Gastrocnemius medialis (tissue), 4 donors: ENCODE measurements at regions not wholly inside any gene's neighbourhood (a gene's known extent, or its start where the extent isn't known, plus 50 kb on each side); places are given as distances from the start of the nearest gene placed in this dataset.

Experiments used
- ATAC-seq, 2 donors: fragments of 150-250 bp; one replicate each; pipeline ENCODE4 v1.9.1; 2016
- DNase-seq, 2 donors: peaks; one replicate each; pipeline ENCODE4 v3.0.0-alpha.2; 2019
- H3K27ac ChIP-seq, 4 donors: fragments of 200-600 bp; sonication (generic); 1 replicate in 1 of 4; 2 replicates in 3 of 4; pipeline ENCODE4 v1.5.1; 2016 to 2018; ENCODE audit warnings: mild to moderate bottlenecking in 2 of 4, moderate library complexity in 1 of 4
- H3K27me3 ChIP-seq, 3 donors: fragments of 200-600 bp; sonication (generic) in 2 of 3; 1 replicate in 1 of 3; 2 replicates in 2 of 3; pipeline versions ENCODE4 v1.5.1 to v1.6.0; 2016 to 2019; ENCODE audit warnings: mild to moderate bottlenecking in 1 of 3, moderate library complexity in 1 of 3
- H3K36me3 ChIP-seq, 2 donors: fragments of 200-600 bp; sonication (generic) in 1 of 2; one replicate each; pipeline ENCODE4 v1.5.1; 2017 to 2018
- H3K4me1 ChIP-seq, 2 donors: fragments of 200-600 bp; sonication (generic) in 1 of 2; one replicate each; pipeline ENCODE4 v1.5.1; 2016 to 2017; ENCODE audit warnings: mild to moderate bottlenecking in 2 of 2
- H3K4me3 ChIP-seq, 4 donors: fragments of 200-600 bp; sonication (generic) in 3 of 4; 1 replicate in 1 of 4; 2 replicates in 3 of 4; pipeline ENCODE4 v1.5.1; 2016 to 2019; ENCODE audit warnings: mild to moderate bottlenecking in 2 of 4
- H3K9me3 ChIP-seq, 3 donors: fragments of 200-600 bp; sonication (generic) in 2 of 3; 1 replicate in 1 of 3; 2 replicates in 2 of 3; pipeline ENCODE4 v1.5.1; 2016 to 2019
- POLR2A ChIP-seq, 2 donors: fragments of 450-650 bp; IDR thresholded peaks; one replicate each; pipeline ENCODE4 v1.6.1; 2017; ENCODE audit warnings: antibody characterized with exemption in 2 of 2, mild to moderate bottlenecking in 2 of 2, moderate library complexity in 2 of 2
- in situ Hi-C, 4 donors: fragments of 200-750 bp; cut with MboI; loops; one replicate each; pipeline versions ENCODE4 v1.15.0 to v1.8.0; 2017; ENCODE audit warnings: low sequenced_read_pairs in 4 of 4
- intact Hi-C: fragments of 100-400 bp; cut with DNase I; formaldehyde crosslinking; loops from one replicate; pipeline ENCODE4 v1.15.1; 2023; ENCODE audit warnings: low total_unique reads
- TF ChIP-seq, protein P1 (sequence below), 5 experiments: fragments of 450-650 bp in 3 of 5; fragments of 200-600 bp in 2 of 5; sonication (generic) in 2 of 5; IDR thresholded peaks in 4 of 5; conservative IDR thresholded peaks in 1 of 5; 1 replicate in 4 of 5; 2 replicates in 1 of 5; pipeline ENCODE4 v1.5.1; 2016 to 2019; ENCODE audit warnings: antibody characterized with exemption in 5 of 5, mild to moderate bottlenecking in 3 of 5, moderate library complexity in 3 of 5

DNA sequence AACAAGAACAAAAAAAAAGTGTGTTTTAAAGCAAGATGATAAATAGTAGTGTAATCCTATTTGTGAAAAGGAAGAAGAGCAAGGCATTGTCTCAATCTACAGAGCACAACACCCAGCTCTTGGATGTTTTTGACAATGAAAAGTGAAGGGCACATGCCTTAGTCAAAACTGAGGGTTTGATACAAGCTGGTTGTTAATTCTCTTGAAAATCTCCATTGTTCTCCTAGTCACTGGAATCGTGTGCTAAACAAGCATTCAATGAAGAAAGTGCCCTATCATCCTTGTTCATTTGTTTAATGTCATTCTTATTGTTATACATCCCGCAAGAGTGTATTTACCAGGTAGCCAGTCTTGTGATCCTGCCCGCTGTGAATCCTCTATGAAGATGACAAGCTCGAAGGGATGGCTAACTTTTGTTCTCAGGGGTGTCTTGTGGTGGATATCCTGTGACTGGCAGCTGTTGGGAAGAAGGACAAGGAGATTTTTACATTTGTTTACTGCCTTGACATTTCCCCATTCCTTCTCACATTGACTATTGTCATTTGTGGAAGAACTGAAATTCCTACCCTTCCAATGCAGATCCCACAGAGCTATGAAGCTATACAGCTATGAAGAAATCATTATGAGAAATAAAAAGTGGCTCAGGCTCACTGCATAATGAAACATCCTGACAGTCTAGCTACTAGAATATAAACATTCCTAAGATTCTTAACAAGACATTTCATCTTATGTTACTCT is 175.9 kb downstream of the VGLL3 start:
- DNase-seq, result no peak
- H3K4me1 ChIP-seq, result no peaks in the 10 kb centered on the region
- no peak for TF ChIP-seq POLR2A (IDR thresholded peaks at IDR 0.05)
- TF ChIP-seq, protein P1, sequence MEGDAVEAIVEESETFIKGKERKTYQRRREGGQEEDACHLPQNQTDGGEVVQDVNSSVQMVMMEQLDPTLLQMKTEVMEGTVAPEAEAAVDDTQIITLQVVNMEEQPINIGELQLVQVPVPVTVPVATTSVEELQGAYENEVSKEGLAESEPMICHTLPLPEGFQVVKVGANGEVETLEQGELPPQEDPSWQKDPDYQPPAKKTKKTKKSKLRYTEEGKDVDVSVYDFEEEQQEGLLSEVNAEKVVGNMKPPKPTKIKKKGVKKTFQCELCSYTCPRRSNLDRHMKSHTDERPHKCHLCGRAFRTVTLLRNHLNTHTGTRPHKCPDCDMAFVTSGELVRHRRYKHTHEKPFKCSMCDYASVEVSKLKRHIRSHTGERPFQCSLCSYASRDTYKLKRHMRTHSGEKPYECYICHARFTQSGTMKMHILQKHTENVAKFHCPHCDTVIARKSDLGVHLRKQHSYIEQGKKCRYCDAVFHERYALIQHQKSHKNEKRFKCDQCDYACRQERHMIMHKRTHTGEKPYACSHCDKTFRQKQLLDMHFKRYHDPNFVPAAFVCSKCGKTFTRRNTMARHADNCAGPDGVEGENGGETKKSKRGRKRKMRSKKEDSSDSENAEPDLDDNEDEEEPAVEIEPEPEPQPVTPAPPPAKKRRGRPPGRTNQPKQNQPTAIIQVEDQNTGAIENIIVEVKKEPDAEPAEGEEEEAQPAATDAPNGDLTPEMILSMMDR (IDR thresholded peaks at IDR 0.05 in 4 of 5, conservative IDR thresholded peaks at IDR 0.05 in 1 of 5), result no peak
- ATAC-seq, result no peak
- H3K9me3 ChIP-seq, result no peaks in the 10 kb centered on the region
- H3K27me3 ChIP-seq, result no peaks in the 10 kb centered on the region
- H3K4me3 ChIP-seq, result no peak overlapping the region
- intact Hi-C loops, result no loop called here
- H3K36me3 ChIP-seq, result no peaks in the 10 kb centered on the region
- H3K27ac ChIP-seq, result no peak overlapping the region
- in situ Hi-C loops, result no loop called here

DNA sequence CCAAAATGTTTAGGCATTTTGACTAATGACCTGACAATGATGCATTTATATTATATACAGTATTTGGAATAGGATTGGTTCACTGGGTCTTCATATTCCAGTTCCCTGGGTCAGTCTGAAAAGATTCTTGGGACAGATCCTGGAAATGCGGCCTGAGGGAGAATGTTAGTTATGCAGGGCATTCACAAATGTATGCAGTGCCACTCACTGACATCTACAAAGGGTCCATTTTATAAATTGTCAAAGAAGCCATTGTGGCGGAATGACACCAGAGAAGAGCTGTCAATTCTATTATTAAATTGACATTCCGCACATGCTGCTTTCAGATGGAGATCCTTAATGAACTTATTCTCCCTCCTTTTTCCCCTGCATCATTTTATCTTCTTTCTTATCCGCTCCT is 176.6 kb downstream of the VGLL3 start:
- in situ Hi-C loops (no loop called here), intact Hi-C loops (no loop called here)
- Histone ChIP-seq H3K4me3 (no peak overlapping the region), H3K36me3 (no peaks in the 10 kb centered on the region), H3K4me1 (no peaks in the 10 kb centered on the region), H3K27me3 (no peaks in the 10 kb centered on the region), H3K27ac (no peak overlapping the region), H3K9me3 (no peaks in the 10 kb centered on the region)
- no peak for DNase-seq
- no peak for TF ChIP-seq POLR2A (IDR thresholded peaks at IDR 0.05)
- TF ChIP-seq, protein P1 (IDR thresholded peaks at IDR 0.05 in 4 of 5, conservative IDR thresholded peaks at IDR 0.05 in 1 of 5), result no peak
- no peak for ATAC-seq

DNA sequence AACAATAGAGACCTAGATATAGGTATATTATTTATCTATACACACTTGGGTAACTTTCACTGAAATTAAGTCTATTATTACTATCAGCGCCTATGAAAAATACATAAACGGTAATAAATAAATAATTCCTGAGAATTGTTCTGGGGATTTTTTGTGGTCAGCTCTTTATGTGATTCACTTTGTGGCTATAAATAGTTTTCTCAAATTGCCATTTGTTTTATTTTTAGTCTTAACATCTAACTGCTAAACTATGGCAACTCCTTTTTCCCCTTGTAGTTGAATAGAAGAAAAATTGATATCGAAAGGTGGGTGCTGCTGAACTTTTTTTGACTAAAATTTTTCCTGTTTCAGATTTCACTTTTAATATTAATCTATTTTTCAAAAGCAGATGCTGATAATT is 189.0 kb downstream of the VGLL3 start:
- no peaks in the 10 kb centered on the region for H3K9me3 ChIP-seq
- H3K27me3 ChIP-seq, result no peaks in the 10 kb centered on the region
- no peak overlapping the region for H3K4me3 ChIP-seq
- intact Hi-C loops (no loop called here), in situ Hi-C loops (no loop called here)
- TF ChIP-seq, protein P1 (IDR thresholded peaks at IDR 0.05 in 4 of 5, conservative IDR thresholded peaks at IDR 0.05 in 1 of 5), result no peak
- no peak for DNase-seq
- no peak for ATAC-seq
- H3K36me3 ChIP-seq, result no peaks in the 10 kb centered on the region
- no peak overlapping the region for H3K27ac ChIP-seq
- no peaks in the 10 kb centered on the region for H3K4me1 ChIP-seq

DNA sequence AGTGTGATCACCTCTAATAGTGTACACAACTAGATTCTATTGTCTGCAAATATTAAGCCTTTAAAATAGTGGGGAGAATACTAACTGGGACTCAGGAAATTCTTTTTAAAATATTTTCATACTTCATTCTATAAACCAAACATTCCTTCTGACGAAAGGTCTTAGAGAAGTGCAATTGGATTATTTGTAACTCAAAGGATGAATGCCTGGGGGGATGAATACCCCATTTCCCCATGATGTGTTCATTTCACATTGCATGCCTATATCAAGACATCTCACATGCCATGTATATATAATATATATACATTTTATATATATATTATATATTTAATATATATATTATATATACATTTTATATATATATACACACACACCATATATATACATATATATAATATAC is 189.9 kb downstream of the VGLL3 start:
- H3K4me1 ChIP-seq, result no peaks in the 10 kb centered on the region
- H3K9me3 ChIP-seq, result no peaks in the 10 kb centered on the region
- no peaks in the 10 kb centered on the region for H3K36me3 ChIP-seq
- no peak overlapping the region for H3K4me3 ChIP-seq
- ATAC-seq (no peak), DNase-seq (no peak)
- TF ChIP-seq, protein P1 (IDR thresholded peaks at IDR 0.05 in 4 of 5, conservative IDR thresholded peaks at IDR 0.05 in 1 of 5), result no peak
- no peak for TF ChIP-seq POLR2A (IDR thresholded peaks at IDR 0.05)
- in situ Hi-C loops, result no loop called here
- H3K27me3 ChIP-seq, result no peaks in the 10 kb centered on the region
- intact Hi-C loops, result no loop called here
- no peak overlapping the region for H3K27ac ChIP-seq

DNA sequence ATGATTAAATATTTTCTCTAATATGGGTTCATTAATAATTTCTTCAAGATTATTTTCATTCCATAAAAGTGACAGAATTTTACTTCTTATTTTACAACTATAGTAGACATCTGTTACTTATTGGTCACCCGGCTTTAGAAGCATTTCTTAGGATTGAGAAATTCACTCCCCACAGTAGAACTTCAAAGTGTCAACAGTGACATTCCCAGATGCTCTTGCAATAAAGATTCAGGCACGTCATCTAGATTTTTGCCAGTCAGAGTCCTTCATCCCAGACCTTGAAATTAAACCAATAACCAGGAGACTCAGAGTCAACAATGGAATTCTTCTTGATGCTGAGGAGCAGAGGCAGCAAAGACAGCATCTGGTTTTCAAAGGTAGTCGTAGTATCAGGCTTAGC is 190.8 kb downstream of the VGLL3 start:
- Histone ChIP-seq H3K36me3 (no peaks in the 10 kb centered on the region), H3K4me3 (no peak overlapping the region), H3K27ac (no peak overlapping the region), H3K4me1 (no peaks in the 10 kb centered on the region), H3K27me3 (no peaks in the 10 kb centered on the region), H3K9me3 (no peaks in the 10 kb centered on the region)
- in situ Hi-C loops (no loop called here), intact Hi-C loops (no loop called here)
- TF ChIP-seq POLR2A (IDR thresholded peaks at IDR 0.05), result no peak
- TF ChIP-seq, protein P1 (IDR thresholded peaks at IDR 0.05 in 4 of 5, conservative IDR thresholded peaks at IDR 0.05 in 1 of 5), result no peak
- ATAC-seq (no peak), DNase-seq (no peak)
